HK-2 (cell line): ENCODE measurements at regions not wholly inside any gene's neighbourhood (a gene's known extent, or its start where the extent isn't known, plus 50 kb on each side); places are given as distances from the start of the nearest gene placed in this dataset.
"Not testable (repeated sequence)": the region's sequence is repeated elsewhere in the genome, so short reads cannot be mapped to it uniquely, and the experiment has no call there.

Experiments
- DNase-seq: peaks from one replicate; pipeline ENCODE4 v3.0.0-alpha.2; 2018; ENCODE audit not compliant: unreplicated experiment

- no peak for DNase-seq
Observed at GRCh38 chr2:103169861-103170260, 408.0 kb downstream of the TMEM182 start.

- no peak for DNase-seq
Observed at GRCh38 chr2:103172821-103173220, 411.0 kb downstream of the TMEM182 start.

GRCh38 chr2:103174711-103175110, 412.9 kb downstream of the TMEM182 start:
- no peak for DNase-seq

- DNase-seq, result no peak
Observed at GRCh38 chr2:103176294-103176915, 414.6 kb downstream of the TMEM182 start.

GRCh38 chr2:103179798-103180197, 418.0 kb downstream of the TMEM182 start:
- no peak for DNase-seq

GRCh38 chr2:103183061-103183460, 421.2 kb downstream of the TMEM182 start:
- no peak for DNase-seq

- no peak for DNase-seq
Observed at GRCh38 chr2:103196802-103197201, 435.0 kb downstream of the TMEM182 start.

GRCh38 chr2:103200774-103201173, 438.9 kb downstream of the TMEM182 start:
- DNase-seq, result not testable (repeated sequence)

- no peak for DNase-seq
Observed at GRCh38 chr2:103208916-103209315, 447.1 kb downstream of the TMEM182 start.

GRCh38 chr2:103213028-103213542, 451.3 kb downstream of the TMEM182 start:
- no peak for DNase-seq

- no peak for DNase-seq
Observed at GRCh38 chr2:103218516-103218915, 456.7 kb downstream of the TMEM182 start.

- DNase-seq, result no peak
Observed at GRCh38 chr2:103219398-103219797, 457.6 kb downstream of the TMEM182 start.

GRCh38 chr2:103222969-103223368, 461.1 kb downstream of the TMEM182 start:
- DNase-seq, result no peak

- DNase-seq, result no peak
Observed at GRCh38 chr2:103230796-103231195, 469.0 kb downstream of the TMEM182 start.

- DNase-seq, result no peak
Observed at GRCh38 chr2:103232865-103233264, 471.0 kb downstream of the TMEM182 start.

GRCh38 chr2:103233691-103234090, 471.9 kb downstream of the TMEM182 start:
- no peak for DNase-seq

- DNase-seq, result no peak
Observed at GRCh38 chr2:103235283-103235682, 473.5 kb downstream of the TMEM182 start.

- no peak for DNase-seq
Observed at GRCh38 chr2:103249462-103249861, 487.6 kb downstream of the TMEM182 start.

GRCh38 chr2:103252781-103253180, 490.9 kb downstream of the TMEM182 start:
- no peak for DNase-seq

GRCh38 chr2:103254611-103255010, 492.8 kb downstream of the TMEM182 start:
- DNase-seq, result no peak

GRCh38 chr2:103264058-103264768, 502.4 kb downstream of the TMEM182 start:
- DNase-seq, result no peak

- DNase-seq, result no peak
Observed at GRCh38 chr2:103265521-103265920, 503.7 kb downstream of the TMEM182 start.

- no peak for DNase-seq
Observed at GRCh38 chr2:103268841-103269498, 507.1 kb downstream of the TMEM182 start.
